ENCODE measurements at regions not wholly inside any gene's neighbourhood (a gene's known extent, or its start where the extent isn't known, plus 50 kb on each side); places are given as distances from the start of the nearest gene placed in this dataset.

DNA sequence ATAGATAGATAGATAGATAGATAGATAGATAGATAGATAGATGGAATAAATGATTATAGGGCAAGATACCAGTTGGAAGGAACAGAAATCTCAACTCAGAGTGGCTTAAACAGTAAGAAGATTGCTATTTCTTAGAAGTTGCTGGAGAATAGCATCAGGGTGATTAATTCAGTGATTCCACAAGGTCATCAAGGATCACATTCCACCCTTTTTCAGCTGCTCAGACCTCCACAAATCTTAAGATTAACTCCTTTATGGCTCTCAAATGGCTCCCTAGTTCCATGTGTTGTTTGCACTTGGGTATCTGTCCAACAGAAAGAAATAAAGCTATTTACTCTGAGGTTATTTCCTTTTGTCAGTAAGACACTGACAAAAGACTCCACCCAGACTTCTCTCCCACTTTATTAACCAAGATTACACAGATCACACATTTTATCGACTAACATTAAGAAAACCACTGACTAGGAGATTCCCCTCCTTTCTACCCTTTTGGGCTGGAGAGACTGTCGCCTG is 68.3 kb upstream of the KIF16B start:
- Histone ChIP-seq H3K4me1 (no peaks in the 10 kb centered on the region), H3K4me3 (no peak overlapping the region), H3K27ac (no peak overlapping the region), H3K4me2 (no peak overlapping the region), H3K9me3 (no peaks in the 10 kb centered on the region)
- no peak for FAIRE-seq
- no peak for TF ChIP-seq TFCP2L1 (CRISPR knock-in tag; IDR thresholded peaks at IDR 0.05)
- no peak for TF ChIP-seq FOSL2 (IDR thresholded peaks at IDR 0.05)
- TF ChIP-seq FOSL2 (CRISPR knock-in tag; IDR thresholded peaks at IDR 0.05), result no peak
- no peak for TF ChIP-seq NR3C1 (IDR thresholded peaks at IDR 0.05)
- TF ChIP-seq POLR2AphosphoS2 (conservative IDR thresholded peaks at IDR 0.05; ENCODE audit: low read length), result no peak
- no peak for TF ChIP-seq ZFP36 (IDR thresholded peaks at IDR 0.05; ENCODE audit: borderline replicate concordance, partially characterized antibody)
- TF ChIP-seq ZC3H11A (IDR thresholded peaks at IDR 0.05), result no peak
- no peak for TF ChIP-seq PHF8 (IDR thresholded peaks at IDR 0.05; ENCODE audit: borderline replicate concordance, low read depth)
- TF ChIP-seq ESRRA (IDR thresholded peaks at IDR 0.05; ENCODE audit: borderline replicate concordance, low read length), result no peak
- TF ChIP-seq, protein P1, sequence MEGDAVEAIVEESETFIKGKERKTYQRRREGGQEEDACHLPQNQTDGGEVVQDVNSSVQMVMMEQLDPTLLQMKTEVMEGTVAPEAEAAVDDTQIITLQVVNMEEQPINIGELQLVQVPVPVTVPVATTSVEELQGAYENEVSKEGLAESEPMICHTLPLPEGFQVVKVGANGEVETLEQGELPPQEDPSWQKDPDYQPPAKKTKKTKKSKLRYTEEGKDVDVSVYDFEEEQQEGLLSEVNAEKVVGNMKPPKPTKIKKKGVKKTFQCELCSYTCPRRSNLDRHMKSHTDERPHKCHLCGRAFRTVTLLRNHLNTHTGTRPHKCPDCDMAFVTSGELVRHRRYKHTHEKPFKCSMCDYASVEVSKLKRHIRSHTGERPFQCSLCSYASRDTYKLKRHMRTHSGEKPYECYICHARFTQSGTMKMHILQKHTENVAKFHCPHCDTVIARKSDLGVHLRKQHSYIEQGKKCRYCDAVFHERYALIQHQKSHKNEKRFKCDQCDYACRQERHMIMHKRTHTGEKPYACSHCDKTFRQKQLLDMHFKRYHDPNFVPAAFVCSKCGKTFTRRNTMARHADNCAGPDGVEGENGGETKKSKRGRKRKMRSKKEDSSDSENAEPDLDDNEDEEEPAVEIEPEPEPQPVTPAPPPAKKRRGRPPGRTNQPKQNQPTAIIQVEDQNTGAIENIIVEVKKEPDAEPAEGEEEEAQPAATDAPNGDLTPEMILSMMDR (IDR thresholded peaks at IDR 0.05), result no peak
- TF ChIP-seq MYC (IDR thresholded peaks at IDR 0.05; ENCODE audit: borderline replicate concordance, low read length), result no peak
- TF ChIP-seq, protein P2, sequence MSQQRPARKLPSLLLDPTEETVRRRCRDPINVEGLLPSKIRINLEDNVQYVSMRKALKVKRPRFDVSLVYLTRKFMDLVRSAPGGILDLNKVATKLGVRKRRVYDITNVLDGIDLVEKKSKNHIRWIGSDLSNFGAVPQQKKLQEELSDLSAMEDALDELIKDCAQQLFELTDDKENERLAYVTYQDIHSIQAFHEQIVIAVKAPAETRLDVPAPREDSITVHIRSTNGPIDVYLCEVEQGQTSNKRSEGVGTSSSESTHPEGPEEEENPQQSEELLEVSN (IDR thresholded peaks at IDR 0.05; ENCODE audit: borderline replicate concordance, low read depth), result no peak
- TF ChIP-seq, protein P3, sequence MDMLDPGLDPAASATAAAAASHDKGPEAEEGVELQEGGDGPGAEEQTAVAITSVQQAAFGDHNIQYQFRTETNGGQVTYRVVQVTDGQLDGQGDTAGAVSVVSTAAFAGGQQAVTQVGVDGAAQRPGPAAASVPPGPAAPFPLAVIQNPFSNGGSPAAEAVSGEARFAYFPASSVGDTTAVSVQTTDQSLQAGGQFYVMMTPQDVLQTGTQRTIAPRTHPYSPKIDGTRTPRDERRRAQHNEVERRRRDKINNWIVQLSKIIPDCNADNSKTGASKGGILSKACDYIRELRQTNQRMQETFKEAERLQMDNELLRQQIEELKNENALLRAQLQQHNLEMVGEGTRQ (IDR thresholded peaks at IDR 0.05), result no peak
- no peak for TF ChIP-seq RCOR1 (IDR thresholded peaks at IDR 0.05; ENCODE audit: low read depth, low read length)
- TF ChIP-seq, protein P4, sequence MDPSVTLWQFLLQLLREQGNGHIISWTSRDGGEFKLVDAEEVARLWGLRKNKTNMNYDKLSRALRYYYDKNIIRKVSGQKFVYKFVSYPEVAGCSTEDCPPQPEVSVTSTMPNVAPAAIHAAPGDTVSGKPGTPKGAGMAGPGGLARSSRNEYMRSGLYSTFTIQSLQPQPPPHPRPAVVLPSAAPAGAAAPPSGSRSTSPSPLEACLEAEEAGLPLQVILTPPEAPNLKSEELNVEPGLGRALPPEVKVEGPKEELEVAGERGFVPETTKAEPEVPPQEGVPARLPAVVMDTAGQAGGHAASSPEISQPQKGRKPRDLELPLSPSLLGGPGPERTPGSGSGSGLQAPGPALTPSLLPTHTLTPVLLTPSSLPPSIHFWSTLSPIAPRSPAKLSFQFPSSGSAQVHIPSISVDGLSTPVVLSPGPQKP (IDR thresholded peaks at IDR 0.05; ENCODE audit: low read depth, low read length), result no peak
- no peak for TF ChIP-seq RAD21 (conservative IDR thresholded peaks at IDR 0.05 in 1 of 2, IDR thresholded peaks at IDR 0.05 in 1 of 2)
- no peak for TF ChIP-seq JUNB (IDR thresholded peaks at IDR 0.05)
- TF ChIP-seq SMC3 (IDR thresholded peaks at IDR 0.05), result no peak
- TF ChIP-seq, protein P5, sequence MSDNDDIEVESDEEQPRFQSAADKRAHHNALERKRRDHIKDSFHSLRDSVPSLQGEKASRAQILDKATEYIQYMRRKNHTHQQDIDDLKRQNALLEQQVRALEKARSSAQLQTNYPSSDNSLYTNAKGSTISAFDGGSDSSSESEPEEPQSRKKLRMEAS (IDR thresholded peaks at IDR 0.05), result no peak
- TF ChIP-seq POLR2A (IDR thresholded peaks at IDR 0.05; ENCODE audit: low read length), result no peak
- ATAC-seq, result no peak
- WGBS (ENCODE audit: missing lambda C conversion rate), result 52% methylated on average over 2 of the region's 2 CpGs
- DNase-seq (ENCODE audit: low read depth in 1 of 2, low spot score in 1 of 2), result no peak
- POLR2A ChIA-PET, result no interaction called here
- CTCF ChIA-PET, result interaction anchor here (1.3 kb wide), 1 partner anchor 120 kb away, joined by 3 read pairs; no protein-coding TSS in a partner anchor

DNA sequence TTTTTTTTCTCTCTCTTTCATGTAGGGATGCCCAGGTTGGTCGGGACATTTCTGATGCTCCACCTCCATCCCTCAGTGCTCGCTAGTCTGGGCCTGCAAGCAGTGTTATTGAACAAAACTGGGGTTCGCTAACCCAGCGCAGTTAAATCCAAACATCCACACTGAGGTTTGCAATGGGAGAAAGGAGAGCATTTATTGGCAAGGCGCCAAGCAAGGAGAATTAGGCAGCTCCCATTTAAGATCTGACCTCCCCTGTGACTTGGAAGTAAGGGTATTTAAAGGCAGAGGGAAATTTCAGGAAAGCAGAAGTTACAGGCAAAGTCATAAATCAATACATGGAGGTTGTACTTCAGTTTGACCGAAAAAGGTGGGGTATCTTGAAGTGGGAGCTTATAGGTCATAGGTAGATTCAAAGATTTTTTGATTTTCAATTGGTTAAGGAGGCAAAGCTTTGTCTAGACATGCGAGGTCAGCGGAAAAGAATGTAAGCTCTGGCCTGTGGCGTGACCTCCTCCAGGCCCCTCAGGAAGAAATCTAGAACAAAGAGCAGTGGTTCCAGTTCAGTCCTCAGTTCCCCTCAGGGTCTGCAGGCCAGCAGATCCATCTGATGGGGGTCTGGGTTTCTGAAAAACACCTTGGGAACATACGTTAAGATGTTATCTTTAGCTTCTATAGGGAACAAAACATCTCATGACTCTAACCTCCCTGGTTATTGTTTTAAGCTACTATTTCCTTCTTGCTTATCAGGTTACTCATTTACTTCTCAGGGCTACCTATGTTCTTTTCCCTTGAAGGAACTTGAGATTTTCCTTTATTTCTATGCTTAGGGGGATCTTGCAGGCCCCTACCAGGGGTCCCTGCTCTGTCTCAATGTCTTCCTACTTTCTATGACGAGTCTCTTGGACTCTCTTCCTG is 66.0 kb upstream of the KIF16B start:
- Histone ChIP-seq H3K27ac (no peak overlapping the region), H3K4me1 (no peaks in the 10 kb centered on the region), H3K9me3 (no peaks in the 10 kb centered on the region), H3K4me3 (no peak overlapping the region), H3K4me2 (no peak overlapping the region)
- FAIRE-seq, result no peak
- ATAC-seq, result no peak
- TF ChIP-seq FOXS1 (CRISPR knock-in tag; IDR thresholded peaks at IDR 0.05) (no peak), EHMT2 (IDR thresholded peaks at IDR 0.05; ENCODE audit: low read depth) (no peak), SREBF2 (IDR thresholded peaks at IDR 0.05) (no peak)
- TF ChIP-seq, protein P6, sequence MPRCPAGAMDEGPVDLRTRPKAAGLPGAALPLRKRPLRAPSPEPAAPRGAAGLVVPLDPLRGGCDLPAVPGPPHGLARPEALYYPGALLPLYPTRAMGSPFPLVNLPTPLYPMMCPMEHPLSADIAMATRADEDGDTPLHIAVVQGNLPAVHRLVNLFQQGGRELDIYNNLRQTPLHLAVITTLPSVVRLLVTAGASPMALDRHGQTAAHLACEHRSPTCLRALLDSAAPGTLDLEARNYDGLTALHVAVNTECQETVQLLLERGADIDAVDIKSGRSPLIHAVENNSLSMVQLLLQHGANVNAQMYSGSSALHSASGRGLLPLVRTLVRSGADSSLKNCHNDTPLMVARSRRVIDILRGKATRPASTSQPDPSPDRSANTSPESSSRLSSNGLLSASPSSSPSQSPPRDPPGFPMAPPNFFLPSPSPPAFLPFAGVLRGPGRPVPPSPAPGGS (IDR thresholded peaks at IDR 0.05), result no peak
- ChIA-PET CTCF (interaction anchor here (1.0 to 1.7 kb wide), 2 partner anchors 121 to 122 kb away, joined by 4 to 5 read pairs; no protein-coding TSS in a partner anchor), POLR2A (no interaction called here)
- DNase-seq (ENCODE audit: low read depth in 1 of 2, low spot score in 1 of 2), result no peak
- 59% methylated on average over 11 of the region's 11 CpGs for WGBS (ENCODE audit: missing lambda C conversion rate)

Measured in A549 (cell line).